ENCODE measurements at regions not wholly inside any gene's neighbourhood (a gene's known extent, or its start where the extent isn't known, plus 50 kb on each side); places are given as distances from the start of the nearest gene placed in this dataset.

DNA sequence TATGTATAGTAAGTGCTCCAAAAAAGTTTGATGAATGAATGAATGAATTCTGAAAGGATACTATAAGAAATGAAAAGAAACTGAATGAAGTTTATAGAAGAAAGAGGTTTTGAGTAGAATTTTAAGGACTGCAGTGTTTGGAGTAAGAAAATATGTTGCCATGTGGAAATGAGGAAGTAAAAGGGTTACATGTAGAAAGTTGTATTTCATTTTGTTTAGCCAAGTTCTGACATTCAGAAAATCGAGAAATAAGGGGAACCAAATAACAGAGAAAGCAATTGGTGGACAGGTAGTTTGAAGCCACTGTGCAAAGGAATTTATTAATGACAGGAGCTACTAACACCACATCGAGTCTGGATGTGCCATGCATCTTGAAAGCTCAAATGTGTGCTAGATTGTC lies 200.7 kb downstream of the SATB1 start:
- TF ChIP-seq, protein P1, sequence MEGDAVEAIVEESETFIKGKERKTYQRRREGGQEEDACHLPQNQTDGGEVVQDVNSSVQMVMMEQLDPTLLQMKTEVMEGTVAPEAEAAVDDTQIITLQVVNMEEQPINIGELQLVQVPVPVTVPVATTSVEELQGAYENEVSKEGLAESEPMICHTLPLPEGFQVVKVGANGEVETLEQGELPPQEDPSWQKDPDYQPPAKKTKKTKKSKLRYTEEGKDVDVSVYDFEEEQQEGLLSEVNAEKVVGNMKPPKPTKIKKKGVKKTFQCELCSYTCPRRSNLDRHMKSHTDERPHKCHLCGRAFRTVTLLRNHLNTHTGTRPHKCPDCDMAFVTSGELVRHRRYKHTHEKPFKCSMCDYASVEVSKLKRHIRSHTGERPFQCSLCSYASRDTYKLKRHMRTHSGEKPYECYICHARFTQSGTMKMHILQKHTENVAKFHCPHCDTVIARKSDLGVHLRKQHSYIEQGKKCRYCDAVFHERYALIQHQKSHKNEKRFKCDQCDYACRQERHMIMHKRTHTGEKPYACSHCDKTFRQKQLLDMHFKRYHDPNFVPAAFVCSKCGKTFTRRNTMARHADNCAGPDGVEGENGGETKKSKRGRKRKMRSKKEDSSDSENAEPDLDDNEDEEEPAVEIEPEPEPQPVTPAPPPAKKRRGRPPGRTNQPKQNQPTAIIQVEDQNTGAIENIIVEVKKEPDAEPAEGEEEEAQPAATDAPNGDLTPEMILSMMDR (IDR thresholded peaks at IDR 0.05; ENCODE audit: insufficient read depth, low read length): no peak
- no peak for TF ChIP-seq GABPA (IDR thresholded peaks at IDR 0.05; ENCODE audit: low read depth)

Measured in HL-60 (cell line).